MM.1S (cell line): ENCODE measurements at regions not wholly inside any gene's neighbourhood (a gene's known extent, or its start where the extent isn't known, plus 50 kb on each side); places are given as distances from the start of the nearest gene placed in this dataset.

Source experiments
- EZH2phosphoT487 ChIP-seq: fragments of 300-600 bp; sonication (generic); IDR thresholded peaks from 2 replicates; pipeline ENCODE4 v1.6.1; 2018; ENCODE audit warnings: antibody characterized with exemption, low read length
- TF ChIP-seq, protein P1 (sequence below): fragments of 300-600 bp; sonication (generic); IDR thresholded peaks from 2 replicates; pipeline ENCODE4 v1.5.1; 2016; ENCODE audit warnings: antibody characterized with exemption, low read length, mixed read lengths

- TF ChIP-seq EZH2phosphoT487: no peak
- TF ChIP-seq, protein P1, sequence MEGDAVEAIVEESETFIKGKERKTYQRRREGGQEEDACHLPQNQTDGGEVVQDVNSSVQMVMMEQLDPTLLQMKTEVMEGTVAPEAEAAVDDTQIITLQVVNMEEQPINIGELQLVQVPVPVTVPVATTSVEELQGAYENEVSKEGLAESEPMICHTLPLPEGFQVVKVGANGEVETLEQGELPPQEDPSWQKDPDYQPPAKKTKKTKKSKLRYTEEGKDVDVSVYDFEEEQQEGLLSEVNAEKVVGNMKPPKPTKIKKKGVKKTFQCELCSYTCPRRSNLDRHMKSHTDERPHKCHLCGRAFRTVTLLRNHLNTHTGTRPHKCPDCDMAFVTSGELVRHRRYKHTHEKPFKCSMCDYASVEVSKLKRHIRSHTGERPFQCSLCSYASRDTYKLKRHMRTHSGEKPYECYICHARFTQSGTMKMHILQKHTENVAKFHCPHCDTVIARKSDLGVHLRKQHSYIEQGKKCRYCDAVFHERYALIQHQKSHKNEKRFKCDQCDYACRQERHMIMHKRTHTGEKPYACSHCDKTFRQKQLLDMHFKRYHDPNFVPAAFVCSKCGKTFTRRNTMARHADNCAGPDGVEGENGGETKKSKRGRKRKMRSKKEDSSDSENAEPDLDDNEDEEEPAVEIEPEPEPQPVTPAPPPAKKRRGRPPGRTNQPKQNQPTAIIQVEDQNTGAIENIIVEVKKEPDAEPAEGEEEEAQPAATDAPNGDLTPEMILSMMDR: no peak
These were observed 111.2 kb upstream of the NOVA1 start for GRCh38 chr14:26709019-26709418.
